SK-N-SH treated with all-trans-retinoic acid at 6 μM for 48 hours (cell line): ENCODE measurements at regions not wholly inside any gene's neighbourhood (a gene's known extent, or its start where the extent isn't known, plus 50 kb on each side); places are given as distances from the start of the nearest gene placed in this dataset.

ENCODE experiments used
- ARNTL ChIP-seq: fragments of 450-650 bp; formaldehyde crosslinking; IDR thresholded peaks from 2 replicates; pipeline ENCODE4 v1.5.0; 2020; ENCODE audit warnings: low read depth, mild to moderate bottlenecking, moderate library complexity, borderline replicate concordance
- BACH2 ChIP-seq: fragments of 250-450 bp; sonication (Bioruptor Pico); IDR thresholded peaks from 2 replicates; pipeline ENCODE4 v1.9.0; 2021; ENCODE audit warnings: mild to moderate bottlenecking, borderline replicate concordance
- CREB5 ChIP-seq: fragments of 250-450 bp; sonication (Bioruptor Pico); IDR thresholded peaks from 2 replicates; pipeline ENCODE4 v1.5.1; 2020; ENCODE audit warnings: low read depth, mild to moderate bottlenecking, moderate library complexity
- CSDC2 ChIP-seq: fragments of 250-450 bp; sonication (Bioruptor Pico); IDR thresholded peaks from 2 replicates; pipeline ENCODE4 v1.5.0; 2020; ENCODE audit warnings: mild to moderate bottlenecking, moderate library complexity
- GLIS3 ChIP-seq: fragments of 250-450 bp; sonication (Bioruptor Pico); IDR thresholded peaks from 2 replicates; pipeline ENCODE4 v1.5.0; 2020; ENCODE audit warnings: mild to moderate bottlenecking, moderate library complexity
- PATZ1 ChIP-seq: fragments of 250-450 bp; sonication (Bioruptor Pico); IDR thresholded peaks from 2 replicates; pipeline ENCODE4 v1.8.0; 2020; ENCODE audit warnings: mild to moderate bottlenecking, moderate library complexity, borderline replicate concordance
- POU6F1 ChIP-seq: fragments of 250-450 bp; sonication (Bioruptor Pico); IDR thresholded peaks from 2 replicates; pipeline ENCODE4 v1.8.0; 2021; ENCODE audit warnings: low read depth, mild to moderate bottlenecking, moderate library complexity, borderline replicate concordance
- RARB ChIP-seq: fragments of 250-450 bp; sonication (Bioruptor Pico); IDR thresholded peaks from 2 replicates; pipeline ENCODE4 v1.8.0; 2021; ENCODE audit warnings: mild to moderate bottlenecking, moderate library complexity
- TOX ChIP-seq: fragments of 250-450 bp; sonication (Bioruptor Pico); IDR thresholded peaks from 2 replicates; pipeline ENCODE4 v1.8.0; 2021; ENCODE audit warnings: mild to moderate bottlenecking, moderate library complexity, borderline replicate concordance
- TSHZ2 ChIP-seq: fragments of 250-450 bp; sonication (Bioruptor Pico); IDR thresholded peaks from 2 replicates; pipeline ENCODE4 v1.5.0; 2020; ENCODE audit warnings: mild to moderate bottlenecking, moderate library complexity
- ZFP3 ChIP-seq: fragments of 250-450 bp; sonication (Bioruptor Pico); IDR thresholded peaks from 2 replicates; pipeline ENCODE4 v1.5.0; 2020; ENCODE audit warnings: mild to moderate bottlenecking, moderate library complexity
- ZFP30 ChIP-seq: fragments of 450-650 bp; formaldehyde crosslinking; IDR thresholded peaks from 2 replicates; pipeline ENCODE4 v1.5.0; 2022; ENCODE audit warnings: mild to moderate bottlenecking, moderate library complexity
- ZNF565 ChIP-seq: fragments of 450-650 bp; formaldehyde crosslinking; conservative IDR thresholded peaks from 2 replicates; pipeline ENCODE4 v1.5.0; 2020; ENCODE audit warnings: low read depth, mild to moderate bottlenecking, moderate library complexity
- ZNF70 ChIP-seq: fragments of 450-650 bp; formaldehyde crosslinking; IDR thresholded peaks from 2 replicates; pipeline ENCODE4 v1.5.0; 2020; ENCODE audit warnings: mild to moderate bottlenecking, moderate library complexity

GRCh38 chr17:34874478-34874877, 86.8 kb downstream of the CCT6B start:
- TF ChIP-seq ZNF565 (CRISPR knock-in tag), result no peak
- TF ChIP-seq GLIS3, result no peak
- no peak for TF ChIP-seq POU6F1 (CRISPR knock-in tag)
- TF ChIP-seq PATZ1 (CRISPR knock-in tag), result no peak
- no peak for TF ChIP-seq ZNF70 (CRISPR knock-in tag)
- no peak for TF ChIP-seq ZFP30 (CRISPR knock-in tag)
- no peak for TF ChIP-seq TSHZ2 (CRISPR knock-in tag)
- TF ChIP-seq BACH2, result no peak
- no peak for TF ChIP-seq TOX
- no peak for TF ChIP-seq ARNTL (CRISPR knock-in tag)
- TF ChIP-seq CREB5 (CRISPR knock-in tag), result no peak
- TF ChIP-seq CSDC2 (CRISPR knock-in tag), result no peak
- no peak for TF ChIP-seq ZFP3 (CRISPR knock-in tag)
- TF ChIP-seq RARB (CRISPR knock-in tag), result no peak
